GM12872 (cell line): ENCODE measurements at regions not wholly inside any gene's neighbourhood (a gene's known extent, or its start where the extent isn't known, plus 50 kb on each side); places are given as distances from the start of the nearest gene placed in this dataset.

Experiments used
- TF ChIP-seq, protein P1 (sequence below): IDR thresholded peaks from 3 replicates; pipeline ENCODE4 v1.5.1; 2011; ENCODE audit warnings: low read depth, mild to moderate bottlenecking, low read length, moderate library complexity; ENCODE audit not compliant: insufficient read depth

- TF ChIP-seq, protein P1, sequence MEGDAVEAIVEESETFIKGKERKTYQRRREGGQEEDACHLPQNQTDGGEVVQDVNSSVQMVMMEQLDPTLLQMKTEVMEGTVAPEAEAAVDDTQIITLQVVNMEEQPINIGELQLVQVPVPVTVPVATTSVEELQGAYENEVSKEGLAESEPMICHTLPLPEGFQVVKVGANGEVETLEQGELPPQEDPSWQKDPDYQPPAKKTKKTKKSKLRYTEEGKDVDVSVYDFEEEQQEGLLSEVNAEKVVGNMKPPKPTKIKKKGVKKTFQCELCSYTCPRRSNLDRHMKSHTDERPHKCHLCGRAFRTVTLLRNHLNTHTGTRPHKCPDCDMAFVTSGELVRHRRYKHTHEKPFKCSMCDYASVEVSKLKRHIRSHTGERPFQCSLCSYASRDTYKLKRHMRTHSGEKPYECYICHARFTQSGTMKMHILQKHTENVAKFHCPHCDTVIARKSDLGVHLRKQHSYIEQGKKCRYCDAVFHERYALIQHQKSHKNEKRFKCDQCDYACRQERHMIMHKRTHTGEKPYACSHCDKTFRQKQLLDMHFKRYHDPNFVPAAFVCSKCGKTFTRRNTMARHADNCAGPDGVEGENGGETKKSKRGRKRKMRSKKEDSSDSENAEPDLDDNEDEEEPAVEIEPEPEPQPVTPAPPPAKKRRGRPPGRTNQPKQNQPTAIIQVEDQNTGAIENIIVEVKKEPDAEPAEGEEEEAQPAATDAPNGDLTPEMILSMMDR, result no peak
These were observed 328.7 kb downstream of the CYRIA start for GRCh38 chr2:16336916-16337315.

DNA sequence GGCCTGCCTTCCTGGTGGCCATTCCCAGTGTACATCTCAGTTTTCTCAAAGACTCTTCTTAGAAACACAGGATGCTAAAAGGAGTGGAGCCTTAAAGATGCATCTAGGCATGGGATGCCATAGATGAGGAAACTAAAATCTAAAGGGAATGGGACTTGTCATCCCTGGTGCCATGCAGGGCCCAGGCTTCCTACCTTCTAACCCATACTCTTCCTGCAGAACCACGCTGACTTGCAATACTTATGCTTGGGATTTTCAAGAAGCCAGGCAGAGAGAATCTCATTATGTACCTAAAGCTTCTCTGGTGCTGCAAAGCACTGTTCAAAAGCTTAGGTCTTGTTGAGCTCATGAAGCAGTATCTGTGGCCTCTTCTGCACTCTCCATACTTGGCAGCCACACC lies 329.1 kb downstream of the CYRIA start:
- TF ChIP-seq, protein P1, result no peak

DNA sequence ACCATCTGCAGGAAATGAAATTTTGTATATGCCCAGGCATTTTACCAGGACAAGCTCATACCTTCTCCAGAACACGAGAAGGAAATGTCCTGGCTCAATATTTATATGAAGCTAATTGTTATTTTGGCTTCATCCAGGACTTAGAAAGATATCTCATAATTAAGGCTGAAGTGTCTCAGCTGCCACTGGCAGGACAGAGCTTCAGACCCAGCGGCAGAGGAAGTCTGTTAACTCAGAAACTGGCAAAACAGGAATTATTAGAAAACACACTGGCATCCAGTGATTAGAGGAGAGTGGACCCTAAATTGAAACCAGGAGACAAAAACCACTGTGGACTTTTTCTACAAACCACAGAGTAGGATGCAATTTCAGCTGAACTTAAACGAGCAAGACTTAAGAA lies 329.7 kb downstream of the CYRIA start:
- TF ChIP-seq, protein P1, result no peak

DNA sequence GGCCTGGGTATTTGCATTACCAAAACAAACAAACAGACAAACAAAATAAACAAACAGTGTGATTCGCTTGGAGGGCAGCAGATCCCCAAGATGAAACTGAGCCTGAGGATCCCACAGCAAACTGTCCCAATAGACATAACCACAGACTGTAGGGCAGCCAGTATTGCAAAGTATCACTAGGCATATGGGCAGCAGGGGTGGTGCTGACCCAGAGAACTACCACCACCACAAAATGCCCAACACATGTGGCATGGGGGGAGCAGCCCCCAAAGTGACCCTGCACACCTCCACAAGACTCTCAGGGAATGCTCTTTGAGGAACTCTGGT lies 330.1 kb downstream of the CYRIA start:
- TF ChIP-seq, protein P1, result no peak

DNA sequence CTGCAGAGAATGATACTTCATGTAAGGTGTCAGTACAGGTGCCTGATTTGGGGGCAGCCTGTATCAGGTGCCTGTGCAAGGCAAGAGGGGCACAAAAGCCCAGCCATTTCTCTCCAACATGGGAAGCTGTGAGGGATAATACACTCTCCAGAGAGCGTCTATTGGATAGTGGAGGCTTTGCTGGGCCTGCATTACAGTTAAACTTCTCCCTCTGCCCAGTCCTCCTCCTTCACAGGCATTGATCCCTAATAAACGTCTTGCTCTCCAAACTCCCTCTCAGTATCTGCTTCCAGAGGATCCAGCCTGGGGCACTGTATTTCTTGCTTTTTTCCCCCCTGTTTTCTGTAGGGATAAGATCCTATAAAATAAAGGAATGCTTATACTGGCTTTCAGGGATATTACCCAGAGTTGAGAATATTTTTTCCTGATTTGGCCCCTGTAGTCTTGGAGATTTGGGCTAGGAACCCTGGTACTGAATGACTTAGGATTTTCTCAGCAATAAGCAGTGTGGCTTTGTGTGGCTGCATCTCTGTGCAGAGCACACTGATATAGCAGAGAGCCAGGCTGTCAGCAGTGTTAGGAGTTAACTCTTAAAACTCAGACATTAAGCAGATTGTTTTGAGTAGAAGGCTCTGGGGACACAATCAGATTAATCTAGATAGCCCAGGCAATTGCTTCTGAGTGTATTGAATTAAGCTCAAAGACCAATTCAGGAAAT lies 330.6 kb downstream of the CYRIA start:
- TF ChIP-seq, protein P1, result no peak

DNA sequence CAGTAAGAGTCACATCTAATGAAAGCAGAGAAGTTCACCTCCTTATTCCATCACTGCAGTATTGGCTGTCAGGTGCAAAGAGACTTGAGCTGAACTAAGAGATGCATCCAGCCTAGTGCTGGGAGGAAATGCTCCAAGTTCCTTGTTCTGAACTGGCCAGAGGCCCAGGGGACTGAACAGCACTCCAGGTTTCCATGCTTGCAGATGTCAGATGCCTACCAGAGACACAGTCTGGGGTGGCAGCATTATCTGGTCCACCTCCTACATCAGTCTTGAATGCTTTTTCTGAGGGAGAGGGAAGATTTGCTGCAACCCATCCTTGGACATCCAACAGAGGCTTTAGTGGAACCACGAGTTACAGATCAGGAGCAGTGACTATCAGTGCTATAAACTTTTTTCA lies 331.3 kb downstream of the CYRIA start:
- TF ChIP-seq, protein P1, result no peak

DNA sequence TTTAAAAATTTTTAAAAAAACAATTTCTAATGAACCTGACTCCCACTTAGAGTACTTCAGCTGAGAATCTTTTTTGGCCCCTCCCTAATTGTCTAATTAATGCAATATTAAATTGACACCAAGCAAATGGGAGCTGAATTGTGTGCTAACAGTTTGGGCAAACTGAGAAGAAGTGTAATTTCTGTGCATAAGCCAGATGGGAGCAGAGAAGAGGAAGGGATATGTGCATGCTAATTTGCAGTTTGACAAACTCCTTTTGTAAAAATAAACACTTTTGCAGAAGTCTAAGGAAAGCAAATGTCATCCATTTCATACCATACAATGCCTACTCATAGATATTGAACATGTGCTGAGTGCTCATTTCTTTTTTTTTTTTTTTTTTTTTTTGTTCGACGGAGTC lies 332.0 kb downstream of the CYRIA start:
- TF ChIP-seq, protein P1, result no peak
